Liver (tissue), 3 donors: ENCODE measurements at regions not wholly inside any gene's neighbourhood (a gene's known extent, or its start where the extent isn't known, plus 50 kb on each side); places are given as distances from the start of the nearest gene placed in this dataset.

Experiments
- CTCF ChIP-seq: fragments of 150-350 bp; IDR thresholded peaks from 2 replicates; pipeline ENCODE4 v1.5.1; 2017; ENCODE audit warnings: improper control_type of control experiment, low read depth, low read length; ENCODE audit not compliant: missing input control
- GABPA ChIP-seq, 2 donors: IDR thresholded peaks in 1 of 2; conservative IDR thresholded peaks in 1 of 2; 2 replicates each; pipeline ENCODE4 v1.6.1; 2016; ENCODE audit warnings: antibody characterized with exemption in 2 of 2, mild to moderate bottlenecking in 1 of 2, moderate library complexity in 1 of 2
- HNF4A ChIP-seq, 2 donors: conservative IDR thresholded peaks; 2 replicates each; pipeline ENCODE4 v1.6.1; 2016; ENCODE audit warnings: antibody characterized with exemption in 2 of 2, mild to moderate bottlenecking in 2 of 2
- JUND ChIP-seq, 2 donors: IDR thresholded peaks; 2 replicates each; pipeline ENCODE4 v1.6.1; 2016; ENCODE audit warnings: antibody characterized with exemption in 2 of 2
- MAX ChIP-seq: IDR thresholded peaks from 2 replicates; pipeline ENCODE4 v1.6.1; 2016; ENCODE audit warnings: antibody characterized with exemption
- REST ChIP-seq: IDR thresholded peaks from 2 replicates; pipeline ENCODE4 v1.6.1; 2016; ENCODE audit warnings: antibody characterized with exemption, mild to moderate bottlenecking
- RXRA ChIP-seq, 2 donors: IDR thresholded peaks; 2 replicates each; pipeline ENCODE4 v1.6.1; 2017 to 2018; ENCODE audit warnings: antibody characterized with exemption in 2 of 2, mild to moderate bottlenecking in 1 of 2
- TAF1 ChIP-seq: conservative IDR thresholded peaks from 2 replicates; pipeline ENCODE4 v1.6.1; 2016; ENCODE audit warnings: antibody characterized with exemption, mild to moderate bottlenecking
- YY1 ChIP-seq: IDR thresholded peaks from 2 replicates; pipeline ENCODE4 v1.6.1; 2016; ENCODE audit warnings: antibody characterized with exemption, mild to moderate bottlenecking
- ZBTB33 ChIP-seq: IDR thresholded peaks from 2 replicates; pipeline ENCODE4 v1.6.1; 2016; ENCODE audit warnings: antibody characterized with exemption
- donor health status: healthy.
- donor health status: healthy.

GRCh38 chr6:1482381-1483166, 93.2 kb downstream of the FOXF2 start:
- TF ChIP-seq CTCF: no peak
- no peak for TF ChIP-seq MAX
- no peak for TF ChIP-seq TAF1
- TF ChIP-seq REST: no peak
- no peak for TF ChIP-seq HNF4A (conservative IDR thresholded peaks at IDR 0.05)
- TF ChIP-seq RXRA (IDR thresholded peaks at IDR 0.05): no peak
- TF ChIP-seq ZBTB33: no peak
- no peak for TF ChIP-seq YY1
- TF ChIP-seq GABPA (IDR thresholded peaks at IDR 0.05 in 1 of 2, conservative IDR thresholded peaks at IDR 0.05 in 1 of 2): no peak
- TF ChIP-seq JUND (IDR thresholded peaks at IDR 0.05): no peak
